ENCODE measurements at regions not wholly inside any gene's neighbourhood (a gene's known extent, or its start where the extent isn't known, plus 50 kb on each side); places are given as distances from the start of the nearest gene placed in this dataset.

DNA sequence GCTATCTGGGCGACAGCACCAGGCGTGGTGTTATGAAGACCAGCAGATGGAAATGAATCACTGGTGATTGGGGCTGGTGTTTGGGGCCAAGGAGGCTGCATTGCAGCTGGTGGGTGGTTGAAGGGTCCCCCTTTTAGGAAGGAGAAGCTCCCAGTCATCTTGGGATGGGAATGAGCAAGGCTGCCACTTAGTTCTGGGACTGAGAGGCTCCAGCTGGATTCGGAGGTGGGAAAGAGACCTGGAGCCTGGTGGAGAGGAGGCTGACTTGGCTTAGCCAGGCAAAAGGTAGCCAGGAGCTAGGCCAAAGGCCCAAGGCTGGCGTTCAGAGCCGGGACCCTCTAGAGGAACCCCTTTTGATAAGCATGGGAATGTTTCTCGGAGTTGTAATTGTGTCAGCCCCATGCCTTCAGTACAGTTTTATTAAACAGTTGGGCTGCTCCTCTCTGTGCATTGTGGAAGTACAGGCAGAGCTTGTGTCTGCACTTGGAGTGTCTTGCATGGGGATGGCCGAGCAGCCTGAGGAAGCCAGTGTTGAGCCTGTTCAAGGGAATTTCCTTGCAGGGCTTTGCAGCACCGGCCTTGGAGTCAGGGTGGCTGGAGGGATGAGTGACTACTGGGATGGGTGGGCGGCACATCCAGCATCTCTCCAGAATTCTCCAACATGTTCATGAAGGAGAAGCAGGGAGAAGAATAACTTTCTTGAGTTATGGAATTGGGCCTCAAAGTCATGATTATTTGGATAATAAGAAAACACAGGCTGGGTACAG, 234.9 kb downstream of the BAMBI start:
- no peak for DNase-seq (ENCODE audit: low read depth)
- TF ChIP-seq, protein P1, sequence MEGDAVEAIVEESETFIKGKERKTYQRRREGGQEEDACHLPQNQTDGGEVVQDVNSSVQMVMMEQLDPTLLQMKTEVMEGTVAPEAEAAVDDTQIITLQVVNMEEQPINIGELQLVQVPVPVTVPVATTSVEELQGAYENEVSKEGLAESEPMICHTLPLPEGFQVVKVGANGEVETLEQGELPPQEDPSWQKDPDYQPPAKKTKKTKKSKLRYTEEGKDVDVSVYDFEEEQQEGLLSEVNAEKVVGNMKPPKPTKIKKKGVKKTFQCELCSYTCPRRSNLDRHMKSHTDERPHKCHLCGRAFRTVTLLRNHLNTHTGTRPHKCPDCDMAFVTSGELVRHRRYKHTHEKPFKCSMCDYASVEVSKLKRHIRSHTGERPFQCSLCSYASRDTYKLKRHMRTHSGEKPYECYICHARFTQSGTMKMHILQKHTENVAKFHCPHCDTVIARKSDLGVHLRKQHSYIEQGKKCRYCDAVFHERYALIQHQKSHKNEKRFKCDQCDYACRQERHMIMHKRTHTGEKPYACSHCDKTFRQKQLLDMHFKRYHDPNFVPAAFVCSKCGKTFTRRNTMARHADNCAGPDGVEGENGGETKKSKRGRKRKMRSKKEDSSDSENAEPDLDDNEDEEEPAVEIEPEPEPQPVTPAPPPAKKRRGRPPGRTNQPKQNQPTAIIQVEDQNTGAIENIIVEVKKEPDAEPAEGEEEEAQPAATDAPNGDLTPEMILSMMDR (IDR thresholded peaks at IDR 0.05; ENCODE audit: low read depth, low read length, missing control alignments), result no peak

DNA sequence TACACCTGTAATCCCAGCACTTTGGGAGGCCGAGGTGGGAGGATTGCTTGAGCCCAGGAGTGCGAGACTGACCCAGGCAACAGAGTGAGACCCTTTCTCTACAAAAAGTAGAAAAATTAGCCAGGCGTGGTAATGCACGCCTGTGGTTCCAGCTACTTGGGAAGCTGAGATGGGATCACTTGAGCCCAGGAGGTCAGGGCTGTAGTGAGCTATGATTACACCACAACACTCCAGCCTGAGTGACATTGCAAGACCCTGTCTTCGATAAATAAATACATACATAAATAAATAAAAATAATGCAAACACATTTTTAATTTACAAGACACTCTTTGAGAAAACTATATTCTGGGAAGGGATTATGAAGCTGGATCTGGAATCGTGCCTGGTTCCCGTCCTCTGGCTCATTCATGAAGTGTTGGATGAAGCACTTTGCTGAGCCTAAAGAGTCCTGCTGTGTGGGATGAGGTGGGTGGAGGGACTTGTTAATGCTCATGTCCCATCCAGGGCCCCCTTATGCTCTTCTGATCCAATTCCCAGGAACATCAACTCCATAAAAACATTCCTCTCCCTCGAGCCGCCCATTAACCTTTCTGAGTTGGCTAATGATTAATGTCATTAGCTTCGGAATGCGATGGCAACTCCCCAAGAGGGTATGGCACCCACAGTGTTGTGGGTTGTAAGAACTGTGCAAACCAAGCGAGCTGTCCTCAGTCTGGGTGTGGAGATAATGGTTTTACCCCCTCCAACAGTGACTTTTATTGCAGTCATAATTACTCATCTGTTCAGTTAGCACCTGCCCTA, 236.3 kb downstream of the BAMBI start:
- TF ChIP-seq, protein P1 (IDR thresholded peaks at IDR 0.05; ENCODE audit: low read depth, low read length, missing control alignments), result no peak
- no peak for DNase-seq (ENCODE audit: low read depth)
- H3K4me3 ChIP-seq (ENCODE audit: low read depth, low read length), result no peak overlapping the region

More for the DNA sequence above, 234.9 kb downstream of the BAMBI start:
- H3K4me3 ChIP-seq (ENCODE audit: low read depth, low read length), result no peak overlapping the region

DNA sequence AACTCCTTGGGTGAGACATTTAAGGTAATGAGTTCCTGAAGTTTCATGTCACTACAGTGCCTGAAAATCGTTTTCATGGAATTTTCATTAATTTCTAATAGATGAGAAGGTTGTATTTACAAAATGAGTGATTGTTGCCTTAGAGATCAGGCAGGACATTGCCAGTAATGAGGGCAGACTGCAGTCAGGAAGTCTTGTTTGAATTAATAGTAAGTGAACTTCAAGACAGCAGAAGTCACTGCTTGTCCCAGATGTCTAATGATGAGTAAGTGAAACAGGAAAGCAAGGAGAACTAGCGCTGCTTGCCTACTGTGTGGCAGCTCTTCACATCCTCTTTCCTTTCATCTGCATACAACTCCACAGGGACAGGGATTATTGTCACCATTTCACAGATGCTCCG, 237.4 kb downstream of the BAMBI start:
- no peak overlapping the region for H3K4me3 ChIP-seq (ENCODE audit: low read depth, low read length)
- DNase-seq (ENCODE audit: low read depth), result no peak
- TF ChIP-seq, protein P1 (IDR thresholded peaks at IDR 0.05; ENCODE audit: low read depth, low read length, missing control alignments), result no peak

DNA sequence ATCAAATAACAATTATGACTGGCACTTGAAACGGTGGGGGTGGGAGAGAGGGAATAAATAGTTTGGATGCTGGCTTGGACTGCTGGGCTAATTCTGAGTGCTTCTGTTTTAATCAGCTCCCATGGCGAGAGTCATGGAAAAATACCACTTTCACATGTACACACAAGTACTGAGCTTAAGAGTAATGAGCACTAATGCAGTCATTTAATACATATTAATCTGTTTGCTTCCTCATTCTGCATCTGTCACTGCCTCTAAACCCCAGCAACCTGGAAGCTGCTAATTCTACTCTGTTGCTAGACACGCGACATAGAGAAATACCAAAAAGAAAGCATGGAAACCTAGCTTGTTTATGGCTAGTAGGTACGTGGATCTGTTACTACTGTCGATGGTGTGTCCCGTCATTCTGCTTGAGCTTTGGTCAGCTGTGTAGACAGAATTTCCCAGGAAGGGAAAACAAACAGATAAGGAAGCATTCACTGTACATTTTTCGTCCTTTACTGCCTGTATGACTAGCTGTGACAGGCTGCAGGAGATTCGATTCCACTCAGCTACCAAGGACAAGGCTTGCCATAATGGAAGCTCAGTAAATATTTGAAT, 238.8 kb downstream of the BAMBI start:
- no peak overlapping the region for H3K4me3 ChIP-seq (ENCODE audit: low read depth, low read length)
- TF ChIP-seq, protein P1 (IDR thresholded peaks at IDR 0.05; ENCODE audit: low read depth, low read length, missing control alignments), result no peak
- no peak for DNase-seq (ENCODE audit: low read depth)

DNA sequence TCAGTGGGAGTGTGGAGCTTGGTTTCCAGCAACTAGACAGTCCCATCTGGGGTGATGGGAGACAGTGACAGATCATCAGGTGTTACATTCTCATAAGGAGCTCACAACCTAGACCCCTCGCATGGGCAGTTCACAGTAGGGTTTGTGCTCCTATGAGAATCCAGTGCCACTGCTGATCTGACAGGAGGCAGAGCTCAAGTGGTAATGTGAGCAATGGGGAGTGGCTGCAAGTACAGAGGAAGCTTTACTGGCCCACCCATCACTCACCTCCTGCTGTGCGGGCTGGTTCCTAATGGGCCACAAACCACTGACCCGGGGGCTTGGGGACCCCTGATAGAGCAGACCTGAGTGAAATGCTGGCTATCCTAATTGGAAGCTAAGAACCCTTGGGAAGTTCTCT, 242.8 kb downstream of the BAMBI start:
- TF ChIP-seq, protein P1 (IDR thresholded peaks at IDR 0.05; ENCODE audit: low read depth, low read length, missing control alignments), result no peak
- DNase-seq (ENCODE audit: low read depth), result no peak
- no peak overlapping the region for H3K4me3 ChIP-seq (ENCODE audit: low read depth, low read length)

DNA sequence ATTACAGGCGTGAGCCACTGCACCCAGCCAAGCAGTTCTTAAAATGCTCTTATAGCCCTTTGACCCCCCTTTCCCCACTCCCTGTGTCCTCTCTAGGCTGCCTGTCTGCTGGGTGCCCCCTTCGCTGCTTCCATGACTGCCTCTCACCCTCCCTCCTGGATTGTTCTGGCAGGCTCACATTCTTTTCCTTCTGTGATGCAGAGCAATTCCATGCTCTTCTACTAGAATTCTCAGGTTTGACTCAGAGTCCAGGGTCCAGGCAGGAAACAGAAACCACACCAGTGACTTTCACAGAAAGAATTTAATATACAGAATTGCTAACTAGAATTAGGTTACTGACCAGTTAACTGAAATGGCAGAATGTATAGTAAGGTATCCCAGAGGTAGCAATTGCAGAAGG, 244.8 kb downstream of the BAMBI start:
- TF ChIP-seq, protein P1 (IDR thresholded peaks at IDR 0.05; ENCODE audit: low read depth, low read length, missing control alignments), result no peak
- DNase-seq (ENCODE audit: low read depth), result no peak
- H3K4me3 ChIP-seq (ENCODE audit: low read depth, low read length), result no peak overlapping the region
